WTC11 (cell line): ENCODE measurements at regions not wholly inside any gene's neighbourhood (a gene's known extent, or its start where the extent isn't known, plus 50 kb on each side); places are given as distances from the start of the nearest gene placed in this dataset.

Source experiments
- ATF1 ChIP-seq: sonication (generic); formaldehyde crosslinking; IDR thresholded peaks from 2 replicates; pipeline ENCODE4 v1.8.1; 2023; ENCODE audit warnings: mild to moderate bottlenecking, moderate library complexity, missing genetic modification reagents
- ATF3 ChIP-seq: sonication (generic); formaldehyde crosslinking; conservative IDR thresholded peaks from 2 replicates; pipeline ENCODE4 v1.8.1; 2022; ENCODE audit warnings: mild to moderate bottlenecking, missing genetic modification reagents
- CTCF ChIP-seq: fragments of 200-600 bp; IDR thresholded peaks from 2 replicates; pipeline ENCODE4 v1.8.0; 2022; ENCODE audit warnings: antibody characterized with exemption
- FOXJ3 ChIP-seq: sonication (generic); formaldehyde crosslinking; IDR thresholded peaks from 2 replicates; pipeline ENCODE4 v1.9.0; 2021; ENCODE audit warnings: missing genetic modification reagents, mild to moderate bottlenecking, borderline replicate concordance
- MXD4 ChIP-seq: fragments of 250-450 bp; sonication (Bioruptor Pico); IDR thresholded peaks from 2 replicates; pipeline ENCODE4 v1.8.0; 2021; ENCODE audit warnings: mild to moderate bottlenecking, moderate library complexity, borderline replicate concordance

GRCh38 chr4:33650036-33650435, 2594.3 kb downstream of the ARAP2 start:
- TF ChIP-seq CTCF = no peak
- TF ChIP-seq ATF1 (CRISPR knock-in tag) = no peak
- TF ChIP-seq ATF3 (CRISPR knock-in tag) = no peak
- TF ChIP-seq FOXJ3 (CRISPR knock-in tag) = no peak
- TF ChIP-seq MXD4 (CRISPR knock-in tag) = no peak
